HG02763 (cell line): ENCODE measurements at regions not wholly inside any gene's neighbourhood (a gene's known extent, or its start where the extent isn't known, plus 50 kb on each side); places are given as distances from the start of the nearest gene placed in this dataset.

Experiments used
- ATAC-seq: cut with Tn5 transposase; IDR thresholded peaks from one replicate; pipeline ENCODE4 v1.9.1; 2021; ENCODE audit warnings: mild to moderate bottlenecking, moderate library complexity; ENCODE audit not compliant: unreplicated experiment

- no peak for ATAC-seq
These were observed 1410.7 kb upstream of the ATXN8OS start for GRCh38 chr13:68696907-68697306.

DNA sequence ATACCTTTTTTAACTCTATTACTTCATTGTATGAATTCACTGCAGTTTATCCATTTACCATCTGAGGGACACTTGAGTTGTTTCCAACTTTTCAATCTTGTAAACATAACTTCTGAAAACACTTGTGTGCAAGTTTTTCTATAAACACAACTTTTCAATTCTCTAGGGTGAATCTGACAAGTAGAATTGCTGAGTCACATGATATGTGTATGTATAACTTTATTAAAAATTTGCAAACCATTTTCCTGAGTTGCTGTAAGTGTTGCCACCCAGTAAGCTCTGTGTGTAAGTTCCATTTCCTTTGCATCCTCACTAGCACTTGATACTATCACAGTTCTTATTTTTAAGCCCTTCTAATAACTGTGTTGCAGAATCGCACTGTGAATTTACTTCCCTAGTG lies 1415.6 kb upstream of the ATXN8OS start:
- ATAC-seq = no peak

- ATAC-seq = no peak
These were observed 1417.1 kb upstream of the ATXN8OS start for GRCh38 chr13:68690567-68690966.

DNA sequence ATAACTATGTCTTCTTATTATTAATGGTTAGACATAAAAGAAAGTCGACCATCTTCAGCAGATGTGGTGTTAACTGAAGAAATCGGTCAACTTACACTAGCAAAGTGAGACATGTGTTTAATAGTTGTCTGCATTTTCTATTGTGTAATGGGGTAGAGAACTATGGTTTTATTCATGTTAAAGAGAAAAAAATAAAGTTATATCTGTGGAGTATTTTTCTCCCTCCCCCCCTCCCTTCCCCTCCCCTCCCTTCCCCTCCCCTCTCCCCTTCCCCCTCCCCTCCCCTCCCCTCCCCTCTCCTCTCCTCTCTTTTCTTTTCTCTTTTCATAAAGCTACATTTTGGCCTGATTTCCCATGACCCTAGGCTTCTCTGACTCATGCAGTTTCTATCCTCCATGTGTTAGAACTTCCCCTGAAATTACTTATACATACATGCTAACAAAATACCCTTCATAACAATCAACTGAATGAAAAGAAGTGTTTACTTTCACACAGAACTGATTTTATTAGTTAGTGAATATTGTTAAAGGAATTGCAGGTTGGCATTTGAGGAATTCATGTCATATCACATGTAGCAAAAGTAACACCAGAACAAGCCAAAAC lies 1431.0 kb upstream of the ATXN8OS start:
- ATAC-seq = no peak

DNA sequence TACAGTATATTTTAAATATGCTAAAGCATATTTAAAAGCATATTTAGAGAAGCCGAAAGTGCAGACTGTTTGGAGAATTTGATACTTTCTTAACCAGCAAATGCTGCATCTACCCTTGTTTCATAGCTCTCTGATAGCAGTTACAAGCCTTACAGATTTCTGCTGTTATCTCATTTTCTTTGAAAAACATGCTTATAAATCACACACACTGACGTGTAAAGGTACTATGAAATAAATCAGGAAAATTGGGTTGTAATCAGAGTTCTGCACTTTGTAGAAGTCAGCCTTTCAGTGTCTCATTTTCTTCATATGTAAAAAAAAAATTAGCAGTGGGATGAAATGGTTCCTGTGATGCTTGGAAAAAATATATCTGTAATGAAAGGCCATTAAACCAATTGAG lies 1432.4 kb upstream of the ATXN8OS start:
- no peak for ATAC-seq

GRCh38 chr13:68667863-68668262 lies 1437.7 kb upstream of the PCDH9 start:
- no peak for ATAC-seq

DNA sequence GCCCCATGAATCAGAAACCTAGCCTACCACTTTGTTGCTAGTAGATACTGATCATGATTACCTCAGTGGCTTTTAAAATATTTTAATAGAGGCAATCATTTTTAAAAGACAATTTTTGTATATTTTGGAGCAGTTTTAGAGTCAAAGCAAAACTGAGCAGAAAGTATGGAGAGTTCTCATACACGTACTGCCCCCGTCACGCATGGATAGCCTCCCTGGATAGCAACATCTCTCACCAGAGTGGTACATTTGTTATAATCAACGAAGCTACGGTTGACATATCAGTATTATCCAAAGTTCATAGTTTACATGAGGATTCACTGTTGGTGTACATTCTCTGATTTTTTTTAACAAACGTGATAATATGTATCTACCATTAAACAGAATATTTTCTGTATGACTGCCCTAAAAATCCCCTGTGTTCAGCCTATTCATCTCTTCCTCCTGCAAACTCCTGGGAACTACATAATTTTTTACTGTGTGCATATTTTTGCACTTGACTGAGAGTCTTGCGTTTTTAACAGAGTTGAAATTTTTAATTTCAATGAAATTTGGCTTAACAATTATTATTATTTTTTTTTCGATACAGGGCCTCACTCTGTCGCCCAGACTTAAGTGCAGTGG lies 1436.8 kb upstream of the PCDH9 start:
- ATAC-seq = no peak

DNA sequence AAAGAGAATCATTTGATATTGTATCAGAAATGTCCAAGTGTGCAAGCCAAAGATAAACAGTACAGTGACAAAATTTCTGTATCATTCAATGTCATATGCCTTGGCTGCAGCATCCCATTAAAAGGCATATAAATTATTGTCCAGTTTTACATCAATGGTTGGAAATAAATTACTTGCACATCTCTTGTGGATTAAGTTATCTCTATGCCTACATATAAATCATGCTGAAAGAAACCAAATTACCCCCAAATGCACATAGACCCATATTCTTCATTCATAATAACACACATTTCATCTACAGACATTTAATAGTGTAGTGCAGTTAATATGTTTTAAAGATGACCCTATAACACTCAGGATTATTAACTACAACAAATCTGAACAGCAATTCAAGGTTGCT lies 1415.7 kb upstream of the PCDH9 start:
- no peak for ATAC-seq

- no peak for ATAC-seq
These were observed 1414.5 kb upstream of the PCDH9 start for GRCh38 chr13:68644611-68645010.

- no peak for ATAC-seq
These were observed 1406.6 kb upstream of the PCDH9 start for GRCh38 chr13:68636784-68637183.

- ATAC-seq = no peak
These were observed 1398.9 kb upstream of the PCDH9 start for GRCh38 chr13:68628994-68629393.

DNA sequence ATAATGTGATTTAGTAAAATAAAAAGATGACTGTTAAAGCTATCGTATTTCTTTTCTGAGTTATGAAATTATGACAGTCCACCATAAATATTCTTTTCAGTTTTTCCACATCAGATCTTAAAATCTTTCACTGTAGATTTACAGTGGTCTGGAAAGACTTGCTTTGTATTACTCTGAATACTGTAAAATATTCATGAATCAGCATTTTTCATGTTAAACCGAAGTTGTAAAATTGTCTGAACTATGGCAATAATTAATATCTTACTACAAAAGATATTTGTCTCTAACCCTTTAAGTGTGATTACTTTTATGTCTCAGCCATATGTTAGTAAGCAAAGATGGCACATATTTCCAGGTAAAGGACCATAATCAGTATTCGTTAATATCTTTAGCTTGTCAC lies 1397.2 kb upstream of the PCDH9 start:
- no peak for ATAC-seq

DNA sequence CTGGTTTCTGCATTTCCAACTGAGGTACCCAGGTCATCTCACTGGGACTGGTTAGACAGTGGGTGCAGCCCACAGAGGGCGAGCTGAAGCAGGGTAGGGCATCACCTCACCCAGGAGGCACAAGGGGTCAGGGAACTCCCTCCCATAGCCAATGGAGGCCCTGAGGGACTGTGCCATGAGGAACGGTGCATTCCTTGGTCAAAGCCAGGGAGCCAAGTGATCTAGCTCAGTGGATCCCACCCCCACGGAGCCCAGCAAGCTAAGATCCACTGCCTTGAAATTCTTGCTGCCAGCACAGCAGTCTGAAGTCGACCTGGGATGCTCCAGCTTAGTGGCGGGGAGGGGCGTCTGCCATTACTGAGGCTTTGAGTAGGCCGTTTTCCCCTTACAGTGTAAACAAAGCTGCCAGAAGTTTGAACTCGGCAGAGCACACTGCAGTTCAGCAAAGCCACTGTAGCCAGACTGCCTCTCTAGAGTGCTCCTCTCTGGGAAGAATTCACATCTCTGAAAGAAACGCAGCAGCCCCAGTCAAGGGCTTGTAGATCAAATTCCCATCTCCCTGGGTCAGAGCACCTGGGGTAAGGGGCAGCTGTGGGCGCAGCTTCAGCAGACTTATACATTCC lies 1386.6 kb upstream of the PCDH9 start:
- no peak for ATAC-seq

GRCh38 chr13:68609661-68610060 lies 1379.5 kb upstream of the PCDH9 start:
- no peak for ATAC-seq

- no peak for ATAC-seq
These were observed 1378.0 kb upstream of the PCDH9 start for GRCh38 chr13:68608147-68608546.

DNA sequence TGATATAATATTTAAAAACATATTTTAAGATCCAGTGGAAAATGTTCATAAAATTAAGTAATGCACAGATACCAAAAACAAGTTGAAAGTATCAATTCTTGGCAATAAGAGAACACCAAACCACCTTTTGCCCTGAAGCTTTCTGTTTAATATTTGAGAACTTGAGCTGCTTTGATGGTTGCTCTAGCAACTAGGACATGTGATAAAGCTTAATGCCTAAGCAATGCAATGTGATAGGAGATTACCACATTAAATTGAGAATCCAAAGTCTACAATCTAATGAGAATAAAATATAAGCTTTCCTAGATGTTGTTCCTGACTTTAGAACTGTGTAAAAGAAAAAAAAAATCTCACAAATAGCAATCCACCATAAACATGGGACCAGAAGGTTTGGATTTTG lies 1367.5 kb upstream of the PCDH9 start:
- ATAC-seq = no peak

- peak; percentile 100 for ATAC-seq
These were observed 1358.5 kb upstream of the PCDH9 start for GRCh38 chr13:68588623-68589022.

DNA sequence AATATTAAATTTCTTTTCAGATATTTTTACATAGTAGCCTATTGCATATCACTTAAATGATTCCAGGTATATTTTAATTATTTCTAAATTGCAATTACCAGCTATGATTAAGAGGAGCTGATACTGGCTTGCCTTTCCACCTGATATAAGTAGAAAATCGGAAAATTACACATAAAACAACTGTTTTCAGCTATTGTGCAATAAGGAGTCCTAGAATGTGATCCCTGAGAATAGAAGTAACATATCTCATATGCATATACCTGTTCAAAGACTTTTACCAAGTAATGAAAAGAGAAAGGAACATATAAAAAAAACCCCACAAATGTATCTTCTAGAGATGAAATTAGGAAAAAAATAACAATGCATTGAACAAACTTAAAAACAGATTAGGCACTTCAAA lies 1354.6 kb upstream of the PCDH9 start:
- no peak for ATAC-seq

DNA sequence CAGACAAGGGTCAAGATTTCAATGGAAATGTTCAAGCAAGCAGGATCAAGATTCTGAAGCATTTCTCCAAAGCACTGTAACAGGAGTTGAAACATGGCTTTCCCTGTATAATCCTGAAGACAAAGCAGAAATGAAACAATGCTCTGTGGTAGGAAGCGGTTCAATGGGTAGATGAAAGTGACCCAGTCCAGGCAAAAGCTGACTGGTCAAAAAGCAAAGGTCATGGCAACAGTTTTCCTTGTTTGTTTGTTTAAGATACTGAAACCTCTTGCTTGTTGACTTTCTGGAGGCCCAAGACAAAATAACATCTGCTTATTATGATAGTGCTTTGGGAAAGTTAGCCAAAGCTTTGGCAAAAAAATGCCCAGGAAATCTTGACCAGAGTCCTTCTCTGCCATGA lies 1343.9 kb upstream of the PCDH9 start:
- ATAC-seq = no peak

- ATAC-seq = no peak
These were observed 1321.8 kb upstream of the PCDH9 start for GRCh38 chr13:68551701-68552522.

- ATAC-seq = no peak
These were observed 1320.2 kb upstream of the PCDH9 start for GRCh38 chr13:68550330-68550729.

DNA sequence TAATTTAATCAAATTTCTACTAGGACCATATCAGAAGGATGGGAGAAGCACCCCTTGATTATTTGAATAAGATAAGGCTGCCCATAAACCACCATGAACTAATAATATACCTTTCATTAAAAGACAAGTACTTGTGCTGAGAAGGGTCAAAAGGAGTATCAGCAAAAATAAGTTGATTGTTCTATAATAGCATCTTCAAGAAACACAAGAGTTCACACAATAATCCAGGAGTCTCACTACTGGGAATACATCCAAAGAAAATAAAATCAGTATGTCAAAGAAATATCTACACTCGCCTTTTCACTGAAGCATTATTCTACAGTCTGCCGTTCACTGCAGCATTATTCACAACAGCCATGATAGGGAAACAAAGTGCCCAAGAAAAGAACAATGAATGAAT lies 1310.1 kb upstream of the PCDH9 start:
- ATAC-seq = no peak
